Endodermal cell (in vitro differentiated cells): ENCODE measurements at regions not wholly inside any gene's neighbourhood (a gene's known extent, or its start where the extent isn't known, plus 50 kb on each side); places are given as distances from the start of the nearest gene placed in this dataset.

ENCODE experiments used
- DNase-seq: peaks from one replicate; pipeline ENCODE4 v3.0.0-alpha.2; 2017
- H3K27ac ChIP-seq: 2 replicates; pipeline ENCODE4 v1.5.1; 2013; ENCODE audit warnings: mild to moderate bottlenecking, low read depth, low read length, moderate library complexity
- H3K27me3 ChIP-seq: 2 replicates; pipeline ENCODE4 v1.6.1; 2013; ENCODE audit warnings: mild to moderate bottlenecking, low read length, moderate library complexity; ENCODE audit not compliant: insufficient read depth, control insufficient read depth, poor library complexity, severe bottlenecking
- H3K36me3 ChIP-seq: 2 replicates; pipeline ENCODE4 v1.7.0; 2013; ENCODE audit warnings: mild to moderate bottlenecking, low read length, moderate library complexity; ENCODE audit not compliant: control insufficient read depth, insufficient read depth
- H3K4me1 ChIP-seq: one replicate; pipeline ENCODE4 v1.7.0; 2013; ENCODE audit warnings: low read length; ENCODE audit not compliant: control insufficient read depth, insufficient read depth
- H3K4me3 ChIP-seq: 2 replicates; pipeline ENCODE4 v1.5.1; 2013; ENCODE audit warnings: mild to moderate bottlenecking, low read length, moderate library complexity
- H3K9ac ChIP-seq: 2 replicates; pipeline ENCODE4 v1.6.1; 2013; ENCODE audit warnings: mild to moderate bottlenecking, low read length, moderate library complexity; ENCODE audit not compliant: poor library complexity, severe bottlenecking; ENCODE audit errors: extremely low read depth
- H3K9me3 ChIP-seq: 2 replicates; pipeline ENCODE4 v1.6.1; 2013; ENCODE audit warnings: mild to moderate bottlenecking, low read length, moderate library complexity; ENCODE audit not compliant: control insufficient read depth
- H3K27ac Mint-ChIP-seq: 2 replicates; pipeline ENCODE4 v1.8.0; 2020; ENCODE audit warnings: mixed read lengths
- H3K27me3 Mint-ChIP-seq: 2 replicates; pipeline ENCODE4 v1.8.0; 2021; ENCODE audit warnings: mild to moderate bottlenecking, mixed read lengths; ENCODE audit not compliant: insufficient read depth
- H3K36me3 Mint-ChIP-seq: 2 replicates; pipeline ENCODE4 v1.8.0; 2020; ENCODE audit warnings: low read depth, mixed read lengths
- H3K4me1 Mint-ChIP-seq: 2 replicates; pipeline ENCODE4 v1.8.0; 2020; ENCODE audit warnings: mixed read lengths
- H3K4me3 Mint-ChIP-seq: 2 replicates; pipeline ENCODE4 v1.8.0; 2020; ENCODE audit warnings: mild to moderate bottlenecking, moderate library complexity, mixed read lengths
- H3K9me3 Mint-ChIP-seq: 2 replicates; pipeline ENCODE4 v1.8.0; 2020; ENCODE audit warnings: mild to moderate bottlenecking, mixed read lengths
- WGBS, 2 experiments: methylation state at CpG; one replicate each; pipeline versions ENCODE4 v1.1.5 to v1.1.7; 2013; ENCODE audit warnings: missing lambda C conversion rate in 2 of 2, mixed read lengths in 1 of 2; ENCODE audit not compliant: insufficient coverage in 1 of 2, insufficient read length in 1 of 2; 5-methylcytosine and 5-hydroxymethylcytosine counted together
- TF ChIP-seq, protein P1 (sequence below): fragments of 200-600 bp; sonication (generic); conservative IDR thresholded peaks from 2 replicates; pipeline ENCODE4 v1.5.0; 2021; ENCODE audit warnings: antibody characterized with exemption, mild to moderate bottlenecking

DNA sequence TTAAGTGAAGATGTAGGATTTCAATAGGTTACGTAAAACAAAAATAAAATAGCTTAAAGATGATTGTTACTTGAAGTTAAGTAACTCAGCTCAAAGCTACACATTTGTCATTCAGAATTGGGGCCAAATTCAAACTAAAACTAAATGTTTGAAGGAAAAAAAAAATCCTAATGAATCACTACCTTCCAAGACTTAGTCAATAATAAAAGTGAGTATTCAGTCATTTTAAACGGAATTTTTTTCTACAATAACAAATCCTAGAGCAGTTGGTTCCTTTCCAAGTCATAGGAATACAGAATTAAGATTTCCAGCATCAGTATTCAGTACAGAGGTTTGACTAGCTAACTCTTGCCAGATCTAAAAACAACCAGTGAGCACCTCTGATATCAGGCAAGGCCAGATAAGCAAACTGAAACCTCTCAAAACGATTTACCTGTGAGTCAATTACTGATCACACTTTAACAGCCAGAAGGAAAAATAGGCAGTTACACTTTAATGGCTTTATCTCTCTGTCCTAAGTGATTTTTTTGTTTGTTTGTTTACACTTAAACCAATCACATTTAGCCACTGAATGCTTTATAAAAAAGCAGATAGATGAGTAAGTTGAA is 669.8 kb upstream of the ANKRD30A start:
- TF ChIP-seq, protein P1, sequence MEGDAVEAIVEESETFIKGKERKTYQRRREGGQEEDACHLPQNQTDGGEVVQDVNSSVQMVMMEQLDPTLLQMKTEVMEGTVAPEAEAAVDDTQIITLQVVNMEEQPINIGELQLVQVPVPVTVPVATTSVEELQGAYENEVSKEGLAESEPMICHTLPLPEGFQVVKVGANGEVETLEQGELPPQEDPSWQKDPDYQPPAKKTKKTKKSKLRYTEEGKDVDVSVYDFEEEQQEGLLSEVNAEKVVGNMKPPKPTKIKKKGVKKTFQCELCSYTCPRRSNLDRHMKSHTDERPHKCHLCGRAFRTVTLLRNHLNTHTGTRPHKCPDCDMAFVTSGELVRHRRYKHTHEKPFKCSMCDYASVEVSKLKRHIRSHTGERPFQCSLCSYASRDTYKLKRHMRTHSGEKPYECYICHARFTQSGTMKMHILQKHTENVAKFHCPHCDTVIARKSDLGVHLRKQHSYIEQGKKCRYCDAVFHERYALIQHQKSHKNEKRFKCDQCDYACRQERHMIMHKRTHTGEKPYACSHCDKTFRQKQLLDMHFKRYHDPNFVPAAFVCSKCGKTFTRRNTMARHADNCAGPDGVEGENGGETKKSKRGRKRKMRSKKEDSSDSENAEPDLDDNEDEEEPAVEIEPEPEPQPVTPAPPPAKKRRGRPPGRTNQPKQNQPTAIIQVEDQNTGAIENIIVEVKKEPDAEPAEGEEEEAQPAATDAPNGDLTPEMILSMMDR, result no peak
- no peak for DNase-seq
- Mint-ChIP-seq H3K4me1 (peaks cover 14% of the 10 kb centered on the region), H3K27me3 (no peaks in the 10 kb centered on the region), H3K36me3 (peaks cover 14% of the 10 kb centered on the region), H3K4me3 (no peak overlapping the region), H3K27ac (peak overlapping the region; percentile 76), H3K9me3 (peaks cover 53% of the 10 kb centered on the region)
- Histone ChIP-seq H3K9ac (no peak overlapping the region), H3K36me3 (no peaks in the 10 kb centered on the region), H3K4me3 (peak overlapping the region; percentile 5), H3K27ac (no peak overlapping the region), H3K9me3 (peaks cover 66% of the 10 kb centered on the region), H3K27me3 (no peaks in the 10 kb centered on the region), H3K4me1 (no peaks in the 10 kb centered on the region)
- WGBS, 2 experiments, result 63 to 100% methylated on average over 1 to 2 of the region's 3 CpGs

DNA sequence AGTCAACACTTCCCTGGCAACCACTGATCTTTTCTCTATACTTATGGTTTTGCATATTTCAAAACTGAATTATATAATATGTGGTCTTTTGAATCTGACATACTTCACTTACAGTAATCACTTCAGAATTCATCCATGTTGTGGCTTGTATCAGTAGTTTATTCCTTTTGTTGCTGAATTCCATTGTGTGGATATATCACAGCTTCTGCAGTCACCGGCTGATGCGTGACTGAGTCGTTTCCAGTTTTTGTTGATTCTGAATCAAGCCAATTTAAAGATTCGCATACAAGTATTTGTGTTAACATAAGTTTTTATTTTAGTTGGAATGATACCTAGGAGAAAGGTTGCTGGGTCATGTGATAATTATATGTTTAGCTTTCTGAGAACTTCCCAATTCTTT is 672.5 kb upstream of the ANKRD30A start:
- no peaks in the 10 kb centered on the region for H3K27me3 ChIP-seq
- WGBS, 2 experiments, result 93% methylated on average over 4 of the region's 4 CpGs; no CpG with 5 or more reads in 1 of the 2 experiments
- TF ChIP-seq, protein P1, result no peak
- H3K4me3 ChIP-seq, result peak overlapping the region; percentile 16
- no peak overlapping the region for H3K27ac ChIP-seq
- peaks cover 13% of the 10 kb centered on the region for H3K4me1 ChIP-seq
- peaks cover 44% of the 10 kb centered on the region for H3K9me3 ChIP-seq
- Mint-ChIP-seq H3K27ac (no peak overlapping the region), H3K9me3 (peaks cover 36% of the 10 kb centered on the region), H3K36me3 (peaks cover 9% of the 10 kb centered on the region), H3K4me3 (no peak overlapping the region), H3K27me3 (no peaks in the 10 kb centered on the region), H3K4me1 (peaks cover 36% of the 10 kb centered on the region)
- H3K36me3 ChIP-seq, result no peaks in the 10 kb centered on the region
- no peak for DNase-seq
- no peak overlapping the region for H3K9ac ChIP-seq

DNA sequence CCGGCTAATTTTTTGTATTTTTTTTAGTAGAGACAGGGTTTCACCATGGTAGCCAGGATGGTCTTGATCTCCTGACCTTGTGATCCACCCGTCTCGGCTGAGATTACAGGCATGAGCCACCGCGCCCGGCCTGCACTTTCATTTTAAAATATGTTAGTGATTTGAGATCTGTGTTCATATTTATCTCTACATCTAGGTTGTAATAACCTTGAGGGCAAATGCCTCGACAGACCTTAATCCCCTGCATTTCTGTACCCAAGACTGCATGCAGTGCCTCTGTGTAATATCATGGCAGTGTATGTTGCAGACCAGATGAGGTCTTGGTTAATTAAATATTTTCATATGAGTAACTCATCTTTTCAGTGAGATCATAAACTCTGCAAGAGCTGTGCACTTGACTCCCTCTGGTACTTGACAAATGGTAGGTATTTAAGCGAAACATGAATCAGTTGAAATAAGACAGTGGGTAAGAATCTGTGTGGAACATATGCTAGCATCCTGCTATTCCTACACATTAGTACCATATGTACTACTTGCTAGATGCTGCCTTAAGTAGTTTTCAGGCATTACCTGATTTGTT is 673.9 kb upstream of the ANKRD30A start:
- Histone ChIP-seq H3K36me3 (no peaks in the 10 kb centered on the region), H3K4me1 (peaks cover 13% of the 10 kb centered on the region), H3K4me3 (no peak overlapping the region), H3K9ac (no peak overlapping the region), H3K27ac (no peak overlapping the region), H3K9me3 (peaks cover 30% of the 10 kb centered on the region), H3K27me3 (no peaks in the 10 kb centered on the region)
- DNase-seq, result no peak
- Mint-ChIP-seq H3K9me3 (peaks cover 27% of the 10 kb centered on the region), H3K27me3 (no peaks in the 10 kb centered on the region), H3K4me1 (peaks cover 36% of the 10 kb centered on the region), H3K4me3 (no peak overlapping the region), H3K27ac (no peak overlapping the region), H3K36me3 (peaks cover 8% of the 10 kb centered on the region)
- TF ChIP-seq, protein P1, result no peak
- WGBS, 2 experiments, result 96 to 100% methylated on average over 1 to 8 of the region's 8 CpGs
